Suprapubic skin (tissue), 4 donors: ENCODE measurements at regions not wholly inside any gene's neighbourhood (a gene's known extent, or its start where the extent isn't known, plus 50 kb on each side); places are given as distances from the start of the nearest gene placed in this dataset.
"Not testable (repeated sequence)": the region's sequence is repeated elsewhere in the genome, so short reads cannot be mapped to it uniquely, and the experiment has no call there.

Experiments used
- DNase-seq, 2 donors: peaks; one replicate each; pipeline ENCODE4 v3.0.0-alpha.2; 2019; ENCODE audit warnings: low spot score in 2 of 2
- H3K27ac ChIP-seq: fragments of 200-600 bp; sonication (generic); one replicate; pipeline ENCODE4 v1.5.1; 2019
- H3K27me3 ChIP-seq: fragments of 200-600 bp; sonication (generic); one replicate; pipeline ENCODE4 v1.5.1; 2019
- H3K36me3 ChIP-seq: fragments of 200-600 bp; sonication (generic); one replicate; pipeline ENCODE4 v1.5.1; 2019
- H3K4me1 ChIP-seq: fragments of 200-600 bp; sonication (generic); one replicate; pipeline ENCODE4 v1.5.1; 2019
- H3K4me3 ChIP-seq: fragments of 200-600 bp; sonication (generic); one replicate; pipeline ENCODE4 v1.5.1; 2019; ENCODE audit warnings: mild to moderate bottlenecking
- H3K9me3 ChIP-seq: fragments of 200-600 bp; sonication (generic); one replicate; pipeline ENCODE4 v1.5.1; 2019
- EP300 ChIP-seq: sonication (generic); formaldehyde crosslinking; IDR thresholded peaks from one replicate; pipeline ENCODE4 v1.6.1; 2017; ENCODE audit warnings: antibody characterized with exemption
- POLR2A ChIP-seq, 2 donors: fragments of 450-650 bp; IDR thresholded peaks; one replicate each; pipeline ENCODE4 v1.6.1; 2017; ENCODE audit warnings: antibody characterized with exemption in 2 of 2, mild to moderate bottlenecking in 2 of 2, moderate library complexity in 2 of 2
- POLR2AphosphoS5 ChIP-seq, 3 donors: sonication (generic); formaldehyde crosslinking; IDR thresholded peaks; one replicate each; pipeline ENCODE4 v1.6.1; 2017; ENCODE audit warnings: antibody characterized with exemption in 3 of 3
- WGBS: methylation state at CpG from one replicate; pipeline ENCODE4 v1.1.5; 2018; 5-methylcytosine and 5-hydroxymethylcytosine counted together
- TF ChIP-seq, protein P1 (sequence below), 2 donors: fragments of 200-600 bp in 1 of 2; fragments of 450-650 bp in 1 of 2; sonication (generic) in 1 of 2; IDR thresholded peaks; one replicate each; pipeline ENCODE4 v1.5.1; 2016 to 2019; ENCODE audit warnings: antibody characterized with exemption in 2 of 2, mild to moderate bottlenecking in 1 of 2, moderate library complexity in 1 of 2

DNA sequence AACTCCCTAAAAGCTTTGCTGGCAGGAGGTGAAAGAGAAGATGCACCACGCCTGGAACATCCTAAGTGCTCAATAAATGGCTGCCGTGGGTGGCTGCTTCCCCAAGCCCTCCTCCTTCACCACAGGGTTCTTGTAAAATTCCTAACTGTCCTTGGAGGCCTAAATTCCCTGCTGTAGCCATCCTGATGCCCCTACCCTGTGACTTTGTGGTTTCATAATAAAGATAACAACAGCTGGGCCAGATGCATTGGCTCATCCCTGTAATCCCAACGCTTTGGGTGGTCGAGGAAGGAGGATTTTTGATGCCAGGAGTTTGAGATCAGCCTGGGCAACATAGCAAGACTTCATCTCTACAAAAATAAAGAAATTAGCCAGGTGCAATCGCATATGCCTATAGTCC is 341.8 kb downstream of the ANKRD30A start:
- no peak for TF ChIP-seq EP300
- TF ChIP-seq POLR2AphosphoS5 (IDR thresholded peaks at IDR 0.05) = no peak
- no peak for TF ChIP-seq POLR2A (IDR thresholded peaks at IDR 0.05)
- TF ChIP-seq, protein P1, sequence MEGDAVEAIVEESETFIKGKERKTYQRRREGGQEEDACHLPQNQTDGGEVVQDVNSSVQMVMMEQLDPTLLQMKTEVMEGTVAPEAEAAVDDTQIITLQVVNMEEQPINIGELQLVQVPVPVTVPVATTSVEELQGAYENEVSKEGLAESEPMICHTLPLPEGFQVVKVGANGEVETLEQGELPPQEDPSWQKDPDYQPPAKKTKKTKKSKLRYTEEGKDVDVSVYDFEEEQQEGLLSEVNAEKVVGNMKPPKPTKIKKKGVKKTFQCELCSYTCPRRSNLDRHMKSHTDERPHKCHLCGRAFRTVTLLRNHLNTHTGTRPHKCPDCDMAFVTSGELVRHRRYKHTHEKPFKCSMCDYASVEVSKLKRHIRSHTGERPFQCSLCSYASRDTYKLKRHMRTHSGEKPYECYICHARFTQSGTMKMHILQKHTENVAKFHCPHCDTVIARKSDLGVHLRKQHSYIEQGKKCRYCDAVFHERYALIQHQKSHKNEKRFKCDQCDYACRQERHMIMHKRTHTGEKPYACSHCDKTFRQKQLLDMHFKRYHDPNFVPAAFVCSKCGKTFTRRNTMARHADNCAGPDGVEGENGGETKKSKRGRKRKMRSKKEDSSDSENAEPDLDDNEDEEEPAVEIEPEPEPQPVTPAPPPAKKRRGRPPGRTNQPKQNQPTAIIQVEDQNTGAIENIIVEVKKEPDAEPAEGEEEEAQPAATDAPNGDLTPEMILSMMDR (IDR thresholded peaks at IDR 0.05) = no peak
- no peaks in the 10 kb centered on the region for H3K27me3 ChIP-seq
- no peaks in the 10 kb centered on the region for H3K4me1 ChIP-seq
- no peak overlapping the region for H3K4me3 ChIP-seq
- no peaks in the 10 kb centered on the region for H3K9me3 ChIP-seq
- no peak overlapping the region for H3K27ac ChIP-seq
- WGBS = 72% methylated on average over 5 of the region's 5 CpGs
- no peak for DNase-seq
- no peaks in the 10 kb centered on the region for H3K36me3 ChIP-seq

DNA sequence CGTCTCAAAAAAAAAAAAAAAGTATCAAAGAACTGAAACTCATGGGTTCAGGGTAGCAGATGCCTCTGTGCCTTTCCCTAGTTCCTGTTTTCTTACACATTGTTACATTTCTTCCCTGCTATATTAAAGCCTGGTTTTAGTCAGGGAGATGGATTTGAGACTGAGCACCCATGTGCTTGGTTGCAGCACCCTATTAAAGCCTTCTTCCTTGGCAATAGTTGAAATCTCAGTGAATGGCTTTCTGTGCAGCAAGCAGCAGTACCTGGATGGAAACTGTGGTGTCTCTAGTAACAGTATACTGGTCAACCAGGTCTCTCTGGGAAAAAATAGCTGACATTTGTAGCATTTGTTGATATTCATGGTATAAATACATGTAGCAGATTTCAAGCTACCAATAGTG is 331.1 kb downstream of the ANKRD30A start:
- 95% methylated on average over 1 of the region's 1 CpG for WGBS
- no peaks in the 10 kb centered on the region for H3K4me1 ChIP-seq

DNA sequence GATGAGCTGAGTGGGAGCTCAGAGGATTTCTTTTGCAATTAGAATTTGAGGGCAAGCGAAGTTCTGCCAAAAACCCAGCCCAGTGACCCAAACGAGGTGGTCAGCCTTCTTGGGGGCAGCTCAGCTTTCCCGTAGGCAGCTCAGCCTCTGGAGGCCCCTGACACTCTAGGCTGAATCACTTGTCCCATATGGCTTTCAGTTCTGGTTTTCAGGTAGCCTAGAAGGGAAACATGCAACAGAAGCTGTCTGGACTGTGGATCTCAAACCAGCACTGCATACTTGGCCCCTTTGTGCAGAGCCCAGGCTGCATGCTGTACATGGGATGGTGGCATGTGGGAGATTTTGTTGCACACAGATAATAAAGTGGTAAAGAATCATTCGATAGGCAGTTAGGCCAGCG is 322.8 kb downstream of the ANKRD30A start:
- Histone ChIP-seq H3K9me3 (no peaks in the 10 kb centered on the region), H3K4me1 (no peaks in the 10 kb centered on the region), H3K4me3 (no peak overlapping the region), H3K36me3 (no peaks in the 10 kb centered on the region), H3K27ac (no peak overlapping the region), H3K27me3 (no peaks in the 10 kb centered on the region)
- TF ChIP-seq EP300 (no peak), POLR2A (IDR thresholded peaks at IDR 0.05) (no peak), POLR2AphosphoS5 (IDR thresholded peaks at IDR 0.05) (no peak)
- TF ChIP-seq, protein P1 (IDR thresholded peaks at IDR 0.05) = no peak
- DNase-seq = no peak
- WGBS = 61% methylated on average over 5 of the region's 5 CpGs

More for the DNA sequence above, 331.1 kb downstream of the ANKRD30A start:
- H3K36me3 ChIP-seq = no peaks in the 10 kb centered on the region
- H3K9me3 ChIP-seq = no peaks in the 10 kb centered on the region
- no peak overlapping the region for H3K4me3 ChIP-seq
- DNase-seq = no peak
- H3K27ac ChIP-seq = no peak overlapping the region
- no peak for TF ChIP-seq EP300
- TF ChIP-seq POLR2A (IDR thresholded peaks at IDR 0.05) = no peak
- no peak for TF ChIP-seq POLR2AphosphoS5 (IDR thresholded peaks at IDR 0.05)
- TF ChIP-seq, protein P1 (IDR thresholded peaks at IDR 0.05) = no peak
- H3K27me3 ChIP-seq = no peaks in the 10 kb centered on the region

DNA sequence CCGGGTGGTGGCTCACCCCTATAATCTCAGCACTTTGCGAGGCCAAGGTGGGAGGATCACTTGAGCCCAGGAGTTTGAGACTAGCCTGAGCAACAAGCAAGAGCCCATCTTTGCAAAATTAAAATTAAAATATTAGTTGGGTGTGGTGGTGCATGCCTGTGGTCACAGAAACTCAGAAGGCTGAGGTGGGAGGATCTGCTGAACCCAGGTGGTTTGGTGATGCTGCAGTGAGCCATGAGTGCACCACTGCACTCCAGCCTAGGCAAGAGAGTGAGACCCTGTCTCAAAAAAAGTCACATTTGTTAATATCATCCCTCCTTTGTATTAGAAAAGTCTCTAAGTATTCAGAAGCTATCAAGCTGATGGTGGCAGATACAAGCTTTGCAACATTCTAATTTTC is 317.5 kb downstream of the ANKRD30A start:
- Histone ChIP-seq H3K9me3 (no peaks in the 10 kb centered on the region), H3K36me3 (no peaks in the 10 kb centered on the region), H3K27ac (no peak overlapping the region), H3K27me3 (no peaks in the 10 kb centered on the region), H3K4me3 (no peak overlapping the region), H3K4me1 (no peaks in the 10 kb centered on the region)
- TF ChIP-seq POLR2A (IDR thresholded peaks at IDR 0.05) = no peak
- no peak for TF ChIP-seq POLR2AphosphoS5 (IDR thresholded peaks at IDR 0.05)
- TF ChIP-seq, protein P1 (IDR thresholded peaks at IDR 0.05) = no peak
- no peak for TF ChIP-seq EP300
- WGBS = 81% methylated on average over 2 of the region's 2 CpGs
- DNase-seq = no peak

DNA sequence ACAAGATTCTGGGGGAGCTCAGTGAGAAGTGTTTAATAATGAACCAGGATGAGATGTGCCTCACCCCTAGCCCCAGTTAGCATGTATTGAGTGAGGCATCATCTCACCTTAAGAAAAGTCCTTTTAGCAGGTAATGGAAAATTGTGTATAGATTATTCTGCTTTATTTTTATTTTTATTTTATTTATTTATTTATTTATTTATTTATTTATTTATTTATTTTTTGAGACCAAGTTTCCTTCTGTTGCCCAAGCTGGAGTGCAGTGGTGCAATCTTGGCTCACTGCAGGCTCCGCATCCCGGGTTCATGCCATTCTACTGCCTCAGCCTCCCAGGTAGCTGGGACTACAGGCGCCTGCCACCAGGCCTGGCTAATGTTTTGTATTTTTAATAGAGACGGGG is 315.8 kb downstream of the ANKRD30A start:
- not testable (repeated sequence) for H3K4me3 ChIP-seq, H3K27me3 ChIP-seq, DNase-seq, H3K36me3 ChIP-seq, H3K27ac ChIP-seq, H3K4me1 ChIP-seq, H3K9me3 ChIP-seq
- WGBS = 94% methylated on average over 4 of the region's 4 CpGs

DNA sequence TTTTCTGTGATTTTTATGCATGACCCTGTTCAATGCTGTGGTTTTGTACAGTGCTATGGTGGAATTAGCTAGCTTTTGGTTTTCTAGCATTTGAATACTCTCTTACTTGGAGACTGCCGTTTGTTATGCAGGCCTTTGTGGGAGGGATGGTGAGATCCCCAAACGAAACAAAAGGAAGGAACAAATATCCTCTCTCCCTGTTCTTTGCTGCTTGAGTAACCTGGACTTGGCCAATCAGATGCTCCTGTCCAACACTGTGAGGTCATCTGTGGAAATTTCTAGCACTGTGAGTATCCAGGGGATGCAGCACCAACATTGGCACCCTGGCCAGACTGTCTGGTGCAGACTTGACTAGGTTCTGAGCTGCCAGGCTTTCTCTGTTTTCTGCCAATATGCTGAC is 314.4 kb downstream of the ANKRD30A start:
- TF ChIP-seq, protein P1 (IDR thresholded peaks at IDR 0.05) = no peak
- TF ChIP-seq EP300 (no peak), POLR2AphosphoS5 (IDR thresholded peaks at IDR 0.05) (no peak), POLR2A (IDR thresholded peaks at IDR 0.05) (no peak)
- H3K4me1 ChIP-seq = no peaks in the 10 kb centered on the region
- 75% methylated on average over 2 of the region's 2 CpGs for WGBS
- no peaks in the 10 kb centered on the region for H3K9me3 ChIP-seq
- no peak overlapping the region for H3K27ac ChIP-seq
- no peak overlapping the region for H3K4me3 ChIP-seq
- H3K27me3 ChIP-seq = no peaks in the 10 kb centered on the region
- DNase-seq = no peak
- no peaks in the 10 kb centered on the region for H3K36me3 ChIP-seq
